ENCODE measurements at regions not wholly inside any gene's neighbourhood (a gene's known extent, or its start where the extent isn't known, plus 50 kb on each side); places are given as distances from the start of the nearest gene placed in this dataset.
A peak's percentile ranks its signal among the peaks of the same experiment; 100 is the strongest.

DNA sequence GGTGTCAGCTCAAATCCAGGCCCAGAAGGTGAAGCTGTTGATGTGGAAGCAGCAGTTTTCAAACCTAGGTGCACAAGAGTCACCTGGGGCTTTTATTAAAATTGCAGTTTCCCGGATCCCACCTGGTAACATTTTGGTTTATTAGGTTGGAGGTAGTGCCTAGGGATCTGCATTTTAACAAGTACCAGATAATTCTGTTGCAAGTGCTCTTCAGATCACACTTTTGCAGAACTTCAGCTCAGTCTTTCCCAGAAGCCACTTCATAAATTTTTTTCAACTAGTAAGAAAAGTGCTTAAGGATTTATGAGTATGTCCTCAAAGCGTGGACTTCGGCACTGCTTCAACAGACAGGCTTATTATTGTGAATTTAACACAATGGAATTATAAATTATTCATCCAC is 213.8 kb downstream of the ADRA2A start:
- H3K4me1 Mint-ChIP-seq = no peaks in the 10 kb centered on the region
- H3K27ac Mint-ChIP-seq (ENCODE audit: unreplicated experiment) = no peak overlapping the region
- H3K36me3 Mint-ChIP-seq (ENCODE audit: low read depth) = no peaks in the 10 kb centered on the region
- H3K9me3 Mint-ChIP-seq = no peaks in the 10 kb centered on the region
- no peak for DNase-seq (ENCODE audit: low read depth, low spot score)
- H3K27me3 Mint-ChIP-seq (ENCODE audit: low read depth) = no peaks in the 10 kb centered on the region
- no peak overlapping the region for H3K4me3 Mint-ChIP-seq
- no peak for TF ChIP-seq CTCF (conservative IDR thresholded peaks at IDR 0.05)

- Mint-ChIP-seq H3K27ac (ENCODE audit: unreplicated experiment) (no peak overlapping the region), H3K9me3 (no peaks in the 10 kb centered on the region), H3K4me3 (no peak overlapping the region), H3K36me3 (ENCODE audit: low read depth) (no peaks in the 10 kb centered on the region), H3K27me3 (ENCODE audit: low read depth) (no peaks in the 10 kb centered on the region), H3K4me1 (peaks cover 10% of the 10 kb centered on the region)
- TF ChIP-seq CTCF (conservative IDR thresholded peaks at IDR 0.05) = no peak
- no peak for DNase-seq (ENCODE audit: low read depth, low spot score)
Measured at GRCh38 chr10:111295788-111296187, 219.0 kb downstream of the ADRA2A start.

GRCh38 chr10:111297351-111297848 is 220.6 kb downstream of the ADRA2A start:
- H3K27ac Mint-ChIP-seq (ENCODE audit: unreplicated experiment) = peak overlapping the region; percentile 2
- no peak for DNase-seq (ENCODE audit: low read depth, low spot score)
- no peaks in the 10 kb centered on the region for H3K36me3 Mint-ChIP-seq (ENCODE audit: low read depth)
- no peak overlapping the region for H3K4me3 Mint-ChIP-seq
- no peak for TF ChIP-seq CTCF (conservative IDR thresholded peaks at IDR 0.05)
- H3K9me3 Mint-ChIP-seq = no peaks in the 10 kb centered on the region
- H3K4me1 Mint-ChIP-seq = peaks cover 10% of the 10 kb centered on the region
- H3K27me3 Mint-ChIP-seq (ENCODE audit: low read depth) = no peaks in the 10 kb centered on the region

DNA sequence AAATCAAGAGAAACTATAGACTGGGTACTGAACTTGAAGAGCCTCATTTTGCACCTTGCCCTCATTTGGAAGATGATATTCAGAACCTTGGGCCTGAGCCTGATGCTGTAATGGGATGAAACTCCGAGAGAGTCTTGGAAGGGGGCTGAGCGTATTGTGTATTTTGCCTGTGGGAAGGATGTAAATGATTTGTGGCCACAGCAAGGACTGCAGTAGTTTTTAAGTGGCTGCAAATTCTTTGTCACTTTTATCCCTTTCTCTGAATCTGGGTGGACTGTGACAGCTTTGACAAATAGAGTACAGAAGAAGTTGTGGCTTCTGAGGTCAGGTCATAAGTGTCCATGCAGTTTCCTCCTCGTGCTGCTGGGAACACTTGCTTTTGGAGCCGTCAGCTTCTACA is 221.2 kb downstream of the ADRA2A start:
- no peak for TF ChIP-seq CTCF (conservative IDR thresholded peaks at IDR 0.05)
- H3K36me3 Mint-ChIP-seq (ENCODE audit: low read depth) = no peaks in the 10 kb centered on the region
- no peaks in the 10 kb centered on the region for H3K9me3 Mint-ChIP-seq
- H3K27ac Mint-ChIP-seq (ENCODE audit: unreplicated experiment) = peak overlapping the region; percentile 2
- no peak overlapping the region for H3K4me3 Mint-ChIP-seq
- no peak for DNase-seq (ENCODE audit: low read depth, low spot score)
- H3K4me1 Mint-ChIP-seq = peaks cover 10% of the 10 kb centered on the region
- no peaks in the 10 kb centered on the region for H3K27me3 Mint-ChIP-seq (ENCODE audit: low read depth)

DNA sequence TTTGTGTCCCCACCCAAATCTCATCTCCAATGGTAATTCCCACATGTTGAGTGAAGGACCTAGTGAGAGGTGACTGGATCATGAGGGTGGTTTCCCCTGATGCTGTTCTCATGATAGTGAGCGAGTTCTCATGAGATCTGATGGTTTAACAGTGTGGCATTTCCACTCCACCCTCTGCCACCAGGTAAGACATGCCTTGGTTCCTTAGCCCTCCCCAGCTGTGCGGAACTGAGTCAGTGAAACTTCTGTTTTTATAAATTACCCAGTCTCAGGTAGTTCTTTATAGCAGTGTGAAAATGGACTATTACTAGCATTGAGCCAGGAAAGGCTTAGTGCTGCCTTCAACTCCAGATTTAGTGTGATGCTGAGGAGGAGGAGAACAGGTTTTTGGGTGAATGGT is 222.2 kb downstream of the ADRA2A start:
- no peak for TF ChIP-seq CTCF (conservative IDR thresholded peaks at IDR 0.05)
- Mint-ChIP-seq H3K27me3 (ENCODE audit: low read depth) (no peaks in the 10 kb centered on the region), H3K4me1 (peaks cover 15% of the 10 kb centered on the region), H3K27ac (ENCODE audit: unreplicated experiment) (no peak overlapping the region), H3K9me3 (no peaks in the 10 kb centered on the region), H3K36me3 (ENCODE audit: low read depth) (no peaks in the 10 kb centered on the region), H3K4me3 (no peak overlapping the region)
- no peak for DNase-seq (ENCODE audit: low read depth, low spot score)

- Mint-ChIP-seq H3K4me3 (no peak overlapping the region), H3K36me3 (ENCODE audit: low read depth) (no peaks in the 10 kb centered on the region), H3K4me1 (peaks cover 5% of the 10 kb centered on the region), H3K27ac (ENCODE audit: unreplicated experiment) (no peak overlapping the region), H3K9me3 (no peaks in the 10 kb centered on the region), H3K27me3 (ENCODE audit: low read depth) (no peaks in the 10 kb centered on the region)
- no peak for TF ChIP-seq CTCF (conservative IDR thresholded peaks at IDR 0.05)
- no peak for DNase-seq (ENCODE audit: low read depth, low spot score)
Measured at GRCh38 chr10:111303887-111304286, 227.1 kb downstream of the ADRA2A start.

All from neural crest cell (in vitro differentiated cells).